Endodermal cell (in vitro differentiated cells): ENCODE measurements at regions not wholly inside any gene's neighbourhood (a gene's known extent, or its start where the extent isn't known, plus 50 kb on each side); places are given as distances from the start of the nearest gene placed in this dataset.

Experiments
- DNase-seq: peaks from one replicate; pipeline ENCODE4 v3.0.0-alpha.2; 2017
- H3K27ac ChIP-seq: 2 replicates; pipeline ENCODE4 v1.5.1; 2013; ENCODE audit warnings: mild to moderate bottlenecking, low read depth, low read length, moderate library complexity
- H3K27me3 ChIP-seq: 2 replicates; pipeline ENCODE4 v1.6.1; 2013; ENCODE audit warnings: mild to moderate bottlenecking, low read length, moderate library complexity; ENCODE audit not compliant: insufficient read depth, control insufficient read depth, poor library complexity, severe bottlenecking
- H3K36me3 ChIP-seq: 2 replicates; pipeline ENCODE4 v1.7.0; 2013; ENCODE audit warnings: mild to moderate bottlenecking, low read length, moderate library complexity; ENCODE audit not compliant: control insufficient read depth, insufficient read depth
- H3K4me1 ChIP-seq: one replicate; pipeline ENCODE4 v1.7.0; 2013; ENCODE audit warnings: low read length; ENCODE audit not compliant: control insufficient read depth, insufficient read depth
- H3K4me3 ChIP-seq: 2 replicates; pipeline ENCODE4 v1.5.1; 2013; ENCODE audit warnings: mild to moderate bottlenecking, low read length, moderate library complexity
- H3K9ac ChIP-seq: 2 replicates; pipeline ENCODE4 v1.6.1; 2013; ENCODE audit warnings: mild to moderate bottlenecking, low read length, moderate library complexity; ENCODE audit not compliant: poor library complexity, severe bottlenecking; ENCODE audit errors: extremely low read depth
- H3K9me3 ChIP-seq: 2 replicates; pipeline ENCODE4 v1.6.1; 2013; ENCODE audit warnings: mild to moderate bottlenecking, low read length, moderate library complexity; ENCODE audit not compliant: control insufficient read depth
- H3K27ac Mint-ChIP-seq: 2 replicates; pipeline ENCODE4 v1.8.0; 2020; ENCODE audit warnings: mixed read lengths
- H3K27me3 Mint-ChIP-seq: 2 replicates; pipeline ENCODE4 v1.8.0; 2021; ENCODE audit warnings: mild to moderate bottlenecking, mixed read lengths; ENCODE audit not compliant: insufficient read depth
- H3K36me3 Mint-ChIP-seq: 2 replicates; pipeline ENCODE4 v1.8.0; 2020; ENCODE audit warnings: low read depth, mixed read lengths
- H3K4me1 Mint-ChIP-seq: 2 replicates; pipeline ENCODE4 v1.8.0; 2020; ENCODE audit warnings: mixed read lengths
- H3K4me3 Mint-ChIP-seq: 2 replicates; pipeline ENCODE4 v1.8.0; 2020; ENCODE audit warnings: mild to moderate bottlenecking, moderate library complexity, mixed read lengths
- H3K9me3 Mint-ChIP-seq: 2 replicates; pipeline ENCODE4 v1.8.0; 2020; ENCODE audit warnings: mild to moderate bottlenecking, mixed read lengths
- CTCF ChIP-seq: fragments of 200-600 bp; sonication (generic); conservative IDR thresholded peaks from 2 replicates; pipeline ENCODE4 v1.5.0; 2021; ENCODE audit warnings: antibody characterized with exemption, mild to moderate bottlenecking
- whole genome bisulfite sequencing, 2 experiments: methylation state at CpG; one replicate each; pipeline versions ENCODE4 v1.1.5 to v1.1.7; 2013; ENCODE audit warnings: missing lambda C conversion rate in 2 of 2, mixed read lengths in 1 of 2; ENCODE audit not compliant: insufficient coverage in 1 of 2, insufficient read length in 1 of 2; 5-methylcytosine and 5-hydroxymethylcytosine counted together

DNA sequence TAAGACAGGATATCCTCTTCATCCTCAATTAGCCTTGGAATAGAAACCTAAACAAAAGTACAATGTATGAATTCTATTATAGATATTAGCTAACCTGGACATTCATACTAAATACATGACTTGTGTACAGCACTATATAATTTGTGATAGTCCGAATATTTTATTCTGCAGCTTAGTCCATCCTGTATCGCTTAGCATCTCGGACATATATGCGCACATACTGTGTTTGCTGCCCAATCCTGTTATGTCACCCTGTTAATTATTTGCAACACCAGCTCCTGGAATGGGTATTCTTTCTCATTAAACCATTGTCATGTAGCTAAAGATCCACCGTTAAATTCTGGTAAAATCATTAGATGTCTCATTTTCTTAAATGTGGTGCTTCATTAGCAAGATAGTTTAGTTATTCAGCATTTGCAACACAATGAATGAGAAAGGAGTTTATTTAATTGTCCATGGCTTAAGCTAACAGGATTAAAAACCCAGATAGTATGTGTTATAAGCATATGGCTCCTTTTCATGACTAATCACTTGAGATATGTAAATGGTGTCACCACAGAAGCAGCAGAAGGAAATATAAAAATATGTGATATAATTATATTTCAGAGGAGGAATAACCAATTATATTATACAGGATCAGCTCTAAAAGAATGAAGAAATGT, 156.0 kb upstream of the ARHGAP5 start:
- no peaks in the 10 kb centered on the region for H3K9me3 Mint-ChIP-seq

GRCh38 chr14:31921721-31922120, 155.4 kb upstream of the ARHGAP5 start:
- Histone ChIP-seq H3K27me3 (no peaks in the 10 kb centered on the region), H3K36me3 (no peaks in the 10 kb centered on the region), H3K4me1 (no peaks in the 10 kb centered on the region), H3K9ac (no peak overlapping the region), H3K9me3 (no peaks in the 10 kb centered on the region), H3K27ac (no peak overlapping the region), H3K4me3 (no peak overlapping the region)
- no peaks in the 10 kb centered on the region for H3K9me3 Mint-ChIP-seq
- no peaks in the 10 kb centered on the region for H3K36me3 Mint-ChIP-seq
- H3K4me3 Mint-ChIP-seq = no peak overlapping the region
- no peak for TF ChIP-seq CTCF
- no peak overlapping the region for H3K27ac Mint-ChIP-seq
- no peaks in the 10 kb centered on the region for H3K27me3 Mint-ChIP-seq
- no peak for DNase-seq
- WGBS, 2 experiments = 86 to 97% methylated on average over 1 to 5 of the region's 5 CpGs
- H3K4me1 Mint-ChIP-seq = peaks cover 4% of the 10 kb centered on the region

More for the DNA sequence above, 156.0 kb upstream of the ARHGAP5 start:
- no peaks in the 10 kb centered on the region for H3K9me3 ChIP-seq
- no peaks in the 10 kb centered on the region for H3K4me1 ChIP-seq
- H3K4me3 ChIP-seq = no peak overlapping the region
- TF ChIP-seq CTCF = no peak
- no peaks in the 10 kb centered on the region for H3K36me3 ChIP-seq
- Mint-ChIP-seq H3K4me3 (no peak overlapping the region), H3K4me1 (peaks cover 4% of the 10 kb centered on the region), H3K27ac (no peak overlapping the region), H3K36me3 (no peaks in the 10 kb centered on the region), H3K27me3 (no peaks in the 10 kb centered on the region)
- no peaks in the 10 kb centered on the region for H3K27me3 ChIP-seq
- 93 to 96% methylated on average over 5 of the region's 5 CpGs for WGBS, 2 experiments
- H3K27ac ChIP-seq = no peak overlapping the region
- no peak for DNase-seq
- H3K9ac ChIP-seq = no peak overlapping the region

GRCh38 chr14:31926123-31926522, 151.0 kb upstream of the ARHGAP5 start:
- no peak for DNase-seq
- no peak overlapping the region for H3K9ac ChIP-seq
- peak; percentile 87 for TF ChIP-seq CTCF
- no peaks in the 10 kb centered on the region for H3K4me1 ChIP-seq
- Mint-ChIP-seq H3K27me3 (no peaks in the 10 kb centered on the region), H3K4me3 (no peak overlapping the region), H3K4me1 (peaks cover 13% of the 10 kb centered on the region), H3K27ac (no peak overlapping the region), H3K36me3 (no peaks in the 10 kb centered on the region), H3K9me3 (no peaks in the 10 kb centered on the region)
- no peak overlapping the region for H3K4me3 ChIP-seq
- no peaks in the 10 kb centered on the region for H3K9me3 ChIP-seq
- H3K36me3 ChIP-seq = no peaks in the 10 kb centered on the region
- WGBS, 2 experiments = 45% methylated on average over 1 of the region's 1 CpG; no CpG with 5 or more reads in 1 of the 2 experiments
- no peaks in the 10 kb centered on the region for H3K27me3 ChIP-seq
- no peak overlapping the region for H3K27ac ChIP-seq
